Epidermal melanocyte (primary cell): ENCODE measurements at regions not wholly inside any gene's neighbourhood (a gene's known extent, or its start where the extent isn't known, plus 50 kb on each side); places are given as distances from the start of the nearest gene placed in this dataset.

ENCODE experiments used
- DNase-seq: peaks from one replicate; pipeline ENCODE4 v3.0.0; 2011; ENCODE audit warnings: low spot score; ENCODE audit not compliant: insufficient read length

DNA sequence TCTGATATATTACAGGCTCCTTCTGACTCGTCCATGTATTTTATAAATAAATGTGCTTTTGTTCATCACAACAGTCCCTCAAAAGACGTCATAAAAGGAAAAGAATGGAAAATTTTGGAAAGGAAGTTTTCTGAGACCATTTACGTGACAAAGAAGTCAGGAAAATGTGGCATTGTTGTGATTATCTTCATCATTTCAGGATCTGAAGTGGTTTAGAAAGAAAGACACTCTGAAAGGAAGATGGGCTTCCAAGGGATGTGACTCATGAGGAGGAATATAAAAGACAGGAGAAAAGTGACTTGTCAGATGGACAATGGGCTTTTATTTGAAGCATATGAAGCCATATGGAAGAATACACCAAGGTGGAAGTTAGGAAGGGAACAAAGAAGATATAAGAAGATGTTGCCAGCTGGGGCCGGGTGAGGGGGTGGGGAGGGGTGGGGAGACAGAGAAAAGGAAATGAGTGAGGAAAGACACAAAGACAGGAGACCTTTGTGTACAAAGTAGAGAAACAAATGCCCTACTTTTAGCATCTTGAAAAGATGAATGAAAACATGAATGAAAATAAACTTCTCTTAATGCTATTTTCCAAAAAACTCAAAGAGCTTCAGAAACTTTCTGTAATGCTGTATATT, 190.3 kb upstream of the PREP start:
- no peak for DNase-seq

DNA sequence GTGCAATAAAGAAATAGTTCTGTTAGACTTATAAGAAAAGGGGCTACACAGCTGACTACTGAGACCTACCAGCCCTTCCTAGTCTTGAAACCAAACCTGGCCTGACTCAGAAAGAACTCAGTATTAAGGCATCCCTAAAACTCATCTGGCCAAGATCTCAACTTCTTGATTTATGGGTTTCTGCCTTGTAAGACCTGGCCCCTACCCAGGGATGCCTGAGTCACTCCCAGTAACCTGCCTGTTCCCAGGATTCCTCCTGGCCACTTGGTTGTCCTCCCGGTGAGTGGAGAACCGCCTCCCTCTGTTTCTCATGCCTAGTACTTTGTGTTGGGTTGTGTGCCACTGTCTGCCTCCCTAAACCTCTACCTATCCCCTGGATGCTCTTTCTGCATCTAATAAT, 189.4 kb upstream of the PREP start:
- DNase-seq, result no peak

DNA sequence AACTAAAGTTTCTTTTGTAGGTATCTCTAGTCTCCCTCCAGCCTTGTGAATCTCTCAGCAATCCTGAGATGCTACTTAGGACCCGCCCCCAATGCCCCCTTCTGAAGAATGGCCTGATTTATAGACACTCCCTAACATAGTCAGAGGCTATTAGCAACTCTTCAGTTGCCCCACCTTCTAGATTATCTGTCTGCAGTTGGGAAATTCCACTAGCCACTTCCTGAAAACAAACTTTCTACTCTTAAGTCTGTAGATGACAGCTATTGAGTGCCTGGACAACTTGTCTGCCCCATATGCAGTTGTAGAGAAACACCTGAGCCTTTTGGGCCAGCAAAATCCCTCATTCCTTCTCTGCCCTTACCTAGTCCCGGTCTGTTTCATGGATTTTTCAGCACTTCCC, 188.2 kb upstream of the PREP start:
- no peak for DNase-seq

DNA sequence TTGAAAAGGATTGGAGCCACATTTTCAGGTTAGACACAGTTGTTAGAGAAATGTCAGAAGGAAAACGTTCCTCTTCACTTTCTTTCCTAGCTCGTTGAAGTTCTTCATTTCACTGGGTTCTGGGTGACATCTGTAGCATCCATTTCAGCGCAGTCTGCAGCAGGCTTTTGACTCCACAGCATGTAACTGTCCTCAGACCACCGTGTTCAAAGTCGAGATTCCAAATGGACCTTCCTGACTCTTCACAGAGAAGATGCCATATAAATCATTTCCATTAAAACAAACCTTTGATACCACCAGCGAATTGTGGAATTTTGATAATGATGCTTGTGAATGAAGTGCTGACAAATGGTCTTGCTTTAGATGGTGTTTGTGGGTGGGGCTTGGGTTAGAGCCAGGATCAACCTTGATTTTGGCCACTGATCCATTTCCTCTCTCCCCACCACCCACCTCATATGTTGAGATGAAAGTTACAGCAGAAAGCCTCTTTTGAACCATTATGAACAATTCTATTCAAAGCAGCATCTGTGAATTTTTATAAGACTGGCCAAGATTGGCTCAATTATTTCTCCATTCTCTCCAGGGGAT, 185.3 kb upstream of the PREP start:
- no peak for DNase-seq

DNA sequence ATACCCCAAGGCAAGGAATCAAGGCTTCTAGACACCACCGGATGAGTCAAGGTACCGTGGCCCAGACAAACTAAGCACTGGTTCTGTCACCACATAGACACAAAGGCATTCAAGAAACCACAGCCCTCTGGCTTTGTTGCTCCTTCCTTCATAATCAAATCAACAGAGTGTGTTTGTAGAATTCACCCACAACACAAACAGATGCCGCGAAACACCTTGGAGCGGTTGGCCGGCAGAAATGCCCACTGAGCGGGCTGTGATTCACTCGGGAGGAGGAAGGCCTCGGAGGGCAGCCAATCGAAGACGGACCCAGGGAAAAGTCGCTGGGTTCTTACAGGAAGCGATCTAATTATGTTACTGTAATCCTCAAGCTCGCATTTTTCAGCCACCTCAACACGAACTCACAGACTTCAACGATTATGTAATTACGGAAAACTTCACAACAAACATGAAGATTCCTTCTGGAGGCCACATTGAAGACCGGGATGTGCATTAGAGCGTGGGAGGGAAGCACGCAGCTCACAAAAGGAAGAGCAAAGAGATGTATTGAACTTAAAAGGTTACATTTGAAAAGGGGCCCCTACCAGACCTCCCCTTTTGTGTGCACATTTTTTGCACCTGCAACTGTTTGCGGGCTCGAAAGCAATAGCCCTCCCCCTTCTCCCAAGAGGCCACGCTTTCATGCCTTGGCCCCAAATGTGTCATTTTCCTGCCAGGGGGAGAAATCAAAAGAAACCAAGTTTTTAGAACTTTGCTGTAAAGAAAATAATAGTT, 184.7 kb upstream of the PREP start:
- DNase-seq, result no peak

DNA sequence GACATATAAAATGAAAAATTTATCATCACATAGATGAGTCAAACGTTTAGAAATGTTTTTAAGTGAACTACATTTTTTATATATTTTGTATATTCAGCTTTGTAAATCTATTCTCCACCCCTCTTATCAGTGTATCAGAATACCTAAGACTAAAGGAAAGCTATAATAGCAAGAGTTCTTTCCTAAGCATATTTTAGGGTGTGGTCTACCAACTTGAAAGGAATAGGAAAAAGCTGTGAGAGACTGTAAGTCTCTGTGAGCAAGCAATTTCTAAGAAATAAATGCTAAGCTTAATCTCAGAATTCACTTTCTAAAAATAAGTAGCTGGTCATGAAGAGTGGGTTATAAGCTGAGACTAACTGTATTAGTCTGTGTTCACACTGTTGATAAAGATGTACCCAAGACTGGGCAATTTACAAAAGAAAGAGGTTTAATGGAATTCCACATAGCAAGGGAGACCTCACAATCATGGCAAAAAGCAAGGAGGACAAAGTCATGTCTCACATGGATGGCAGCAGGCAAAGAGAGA, 175.4 kb upstream of the PREP start:
- no peak for DNase-seq

DNA sequence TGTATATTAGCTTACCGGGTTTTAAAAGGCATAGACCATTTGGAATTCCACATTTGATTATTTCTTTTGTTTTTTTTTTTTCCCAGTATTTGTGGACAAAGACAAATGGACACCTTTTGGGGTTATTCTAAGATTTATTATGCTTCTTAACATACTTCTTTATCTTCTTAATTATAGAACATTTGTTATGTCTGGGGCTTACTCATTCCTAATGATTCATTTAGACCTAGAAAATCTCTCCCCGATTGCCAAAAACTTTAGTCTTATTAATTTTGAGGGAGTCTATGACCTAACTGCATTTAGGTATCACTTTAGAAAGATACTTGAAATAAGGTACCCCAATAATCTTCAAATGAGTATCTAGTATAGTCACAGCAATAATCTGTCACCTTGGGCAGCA, 170.7 kb upstream of the PREP start:
- no peak for DNase-seq

DNA sequence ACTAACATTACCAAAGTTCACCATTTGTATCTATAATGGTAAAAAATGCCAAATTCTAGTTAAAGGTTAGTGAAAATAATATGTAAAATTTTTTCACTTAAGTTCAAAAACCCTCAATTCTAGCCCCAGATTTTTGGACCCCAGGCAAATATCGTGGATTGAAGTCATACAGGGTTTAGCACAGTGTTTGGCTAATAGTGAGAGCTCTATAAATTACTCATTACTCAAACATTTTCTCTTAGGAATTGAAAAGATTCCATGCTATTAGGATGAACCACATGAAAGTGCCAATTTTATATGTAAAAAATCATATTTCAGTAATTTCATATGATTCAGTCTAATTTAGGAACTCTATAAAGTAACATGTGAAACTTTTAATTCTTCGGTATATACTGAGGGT, 170.3 kb upstream of the PREP start:
- DNase-seq, result no peak

DNA sequence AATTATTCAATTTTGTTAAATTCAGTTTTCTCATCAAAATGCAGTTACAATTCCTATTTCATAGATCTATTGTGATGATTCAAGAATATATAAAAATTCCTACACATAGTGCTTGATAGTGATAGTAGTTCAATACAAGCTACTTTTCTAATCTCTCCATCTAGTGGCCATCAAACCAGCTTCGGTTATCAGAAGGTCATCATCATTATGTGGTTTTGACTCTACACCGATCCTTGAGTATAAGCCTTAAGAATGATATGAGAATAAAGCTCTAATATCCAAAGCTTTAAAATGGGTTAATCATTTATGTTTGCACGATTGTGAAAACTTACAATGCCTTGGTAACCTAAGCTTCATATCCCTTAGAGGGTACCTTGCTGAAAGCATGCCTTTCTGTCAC, 167.5 kb upstream of the PREP start:
- no peak for DNase-seq

DNA sequence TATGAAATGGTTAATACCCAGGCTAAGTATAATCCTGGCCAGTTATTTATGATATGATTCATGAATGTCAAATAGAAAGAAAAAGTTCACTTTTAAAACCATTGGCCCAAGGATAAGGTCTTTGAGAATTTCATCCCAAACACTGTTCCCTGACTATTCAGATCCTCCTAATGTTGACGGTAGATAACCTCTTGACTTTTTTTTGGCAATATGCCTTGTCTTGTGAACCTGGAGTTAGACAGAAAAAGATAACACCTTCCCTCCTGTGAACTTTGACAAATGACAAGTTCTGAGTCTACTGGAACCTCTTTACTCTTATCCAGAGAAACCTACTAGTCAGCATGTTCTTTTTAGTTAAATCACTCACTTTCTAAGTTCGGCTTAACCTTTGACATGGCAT, 166.8 kb upstream of the PREP start:
- no peak for DNase-seq

DNA sequence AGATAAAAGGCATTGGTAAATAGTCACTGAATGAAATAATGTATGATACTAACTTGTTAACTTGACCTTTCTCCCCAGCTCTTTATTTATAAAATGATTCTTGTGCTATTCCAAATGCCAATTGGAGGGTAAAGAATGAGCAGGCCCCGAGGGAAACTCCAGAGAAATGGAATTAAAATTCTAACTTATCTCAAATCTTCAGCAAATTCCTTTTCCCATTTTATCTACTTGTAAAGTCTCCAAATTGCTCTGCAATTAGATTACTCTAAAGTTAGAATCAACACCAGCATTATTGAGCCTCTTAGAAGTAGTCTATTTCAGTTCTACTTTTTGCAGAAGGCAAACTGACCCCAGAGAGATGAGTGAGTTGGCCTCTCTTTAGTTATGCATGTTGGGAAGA, 165.9 kb upstream of the PREP start:
- no peak for DNase-seq

DNA sequence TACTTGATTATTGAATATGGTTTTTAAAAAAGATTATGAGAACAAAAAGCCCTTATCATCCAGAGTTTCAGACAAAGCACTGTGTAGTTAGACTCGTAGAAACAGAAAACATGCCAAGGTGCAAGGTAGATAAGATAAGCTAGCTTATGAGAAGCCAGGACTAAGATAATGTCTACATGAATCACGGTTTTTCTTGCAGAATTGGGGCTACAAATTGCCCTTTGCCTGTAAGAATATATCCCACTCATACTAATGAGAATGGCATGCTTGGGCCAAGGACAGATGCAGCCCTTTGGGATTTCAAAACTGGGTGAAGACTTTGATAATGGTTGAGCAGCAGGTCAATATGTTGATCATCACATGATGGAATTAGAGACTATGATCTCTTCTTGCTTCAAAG, 165.3 kb upstream of the PREP start:
- DNase-seq, result no peak

DNA sequence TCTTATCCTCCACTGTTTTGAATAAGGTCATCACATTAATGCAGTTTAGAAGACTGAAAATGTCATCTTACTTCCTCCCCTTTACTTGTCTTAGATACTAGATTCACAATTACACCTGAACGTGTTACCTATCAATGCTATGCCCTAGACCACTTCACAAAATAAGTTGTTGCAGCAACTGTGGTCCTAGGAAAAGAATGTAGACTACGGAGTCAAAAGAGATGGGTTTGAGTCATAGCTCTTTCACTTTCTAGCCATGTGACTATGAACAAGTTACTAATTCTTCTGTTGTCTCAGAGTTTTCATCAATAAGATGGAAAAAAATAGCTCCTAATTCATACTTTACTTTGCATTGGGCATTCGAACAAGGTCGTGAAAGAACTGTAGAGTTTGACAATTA, 164.3 kb upstream of the PREP start:
- DNase-seq, result no peak

DNA sequence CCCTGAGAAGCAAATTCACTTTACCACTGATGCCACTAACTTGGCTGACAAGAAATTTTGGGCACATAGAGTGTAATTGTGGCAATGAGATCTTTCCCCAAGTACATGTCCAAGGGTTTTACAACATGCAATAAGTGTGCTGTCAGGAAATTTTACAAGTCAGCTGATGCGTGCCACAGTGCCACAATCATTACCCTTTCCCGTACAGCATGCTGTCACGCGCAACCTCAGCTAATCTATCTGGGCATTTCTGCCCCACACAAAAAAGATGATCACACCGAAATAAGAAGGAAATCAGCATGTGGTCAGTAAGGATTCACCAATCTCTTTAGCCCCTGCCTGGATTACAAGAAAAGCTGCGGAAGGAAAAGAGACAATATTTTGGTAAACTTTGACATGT, 163.6 kb upstream of the PREP start:
- DNase-seq, result no peak

DNA sequence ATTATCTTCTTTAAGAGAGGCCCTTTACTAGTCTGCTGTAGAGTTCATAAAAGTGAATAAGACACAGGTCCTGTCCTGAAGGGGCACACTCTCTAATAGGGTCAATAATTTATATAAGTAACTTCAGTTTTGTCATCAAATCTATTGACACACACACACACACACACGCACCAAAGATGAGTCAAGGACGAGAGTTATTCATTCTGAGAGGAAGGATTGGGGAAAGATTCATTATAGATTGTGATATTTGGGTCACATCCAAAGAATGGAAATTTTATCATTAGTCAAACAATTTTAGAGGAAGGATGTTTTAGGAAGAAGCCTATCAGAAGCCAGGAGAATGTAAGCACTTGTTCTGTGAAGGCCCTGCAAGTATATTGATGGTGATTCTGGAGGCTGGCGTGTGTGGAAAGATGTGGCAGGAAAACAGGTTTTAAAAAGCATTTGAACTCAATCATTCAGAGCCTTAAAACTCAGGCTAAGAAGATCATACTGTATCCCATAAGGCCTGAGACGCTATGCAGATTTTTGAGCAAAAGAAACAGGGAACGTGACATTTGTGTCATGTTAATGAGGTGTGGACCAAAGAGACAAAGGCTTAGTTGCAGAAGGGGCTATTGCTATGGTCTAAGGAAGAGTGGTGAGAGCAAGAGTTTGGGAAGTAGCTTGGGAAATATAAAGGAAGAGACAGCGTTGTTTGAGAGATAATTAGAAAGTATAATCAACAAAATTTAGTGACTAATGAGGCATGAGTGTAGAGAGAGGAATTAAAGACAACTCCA, 161.4 kb upstream of the PREP start:
- no peak for DNase-seq

DNA sequence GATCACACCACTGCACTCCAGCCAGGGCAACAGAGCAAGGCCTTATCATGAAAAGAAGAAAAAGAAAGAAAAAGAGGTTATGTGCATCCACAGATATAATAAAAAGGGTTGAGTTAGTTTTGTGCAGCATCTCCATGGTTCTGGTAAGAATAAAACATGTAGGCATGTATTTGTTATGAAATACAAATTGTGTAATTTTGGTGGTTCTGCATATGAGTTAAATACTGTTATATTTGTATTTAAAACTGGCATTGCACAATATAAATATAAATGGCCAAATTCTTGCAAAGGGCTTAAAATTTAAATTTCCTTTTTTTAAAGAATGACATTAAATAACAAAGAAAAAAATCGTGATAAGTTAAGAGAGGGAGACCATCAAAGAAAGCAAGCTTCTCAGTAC, 159.1 kb upstream of the PREP start:
- no peak for DNase-seq

DNA sequence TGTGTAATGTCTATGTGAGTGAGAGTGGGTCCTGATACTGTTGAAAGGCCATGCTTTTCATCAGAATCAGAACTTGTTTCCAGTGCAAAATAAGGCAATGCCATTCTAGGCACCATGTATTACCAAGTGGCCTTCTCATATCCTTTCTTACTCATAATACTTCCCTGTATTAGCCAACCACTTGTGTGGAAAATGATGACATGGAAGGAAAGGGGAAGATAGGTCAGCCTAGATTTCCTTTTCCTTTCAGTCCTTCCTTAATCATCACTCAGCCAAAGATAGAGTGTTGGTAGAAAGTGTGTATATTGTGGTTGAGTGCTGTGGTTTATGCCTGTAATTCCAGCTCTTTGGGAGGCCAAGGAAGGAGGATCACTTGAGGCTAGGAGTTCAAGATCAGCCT, 158.6 kb upstream of the PREP start:
- DNase-seq, result no peak

DNA sequence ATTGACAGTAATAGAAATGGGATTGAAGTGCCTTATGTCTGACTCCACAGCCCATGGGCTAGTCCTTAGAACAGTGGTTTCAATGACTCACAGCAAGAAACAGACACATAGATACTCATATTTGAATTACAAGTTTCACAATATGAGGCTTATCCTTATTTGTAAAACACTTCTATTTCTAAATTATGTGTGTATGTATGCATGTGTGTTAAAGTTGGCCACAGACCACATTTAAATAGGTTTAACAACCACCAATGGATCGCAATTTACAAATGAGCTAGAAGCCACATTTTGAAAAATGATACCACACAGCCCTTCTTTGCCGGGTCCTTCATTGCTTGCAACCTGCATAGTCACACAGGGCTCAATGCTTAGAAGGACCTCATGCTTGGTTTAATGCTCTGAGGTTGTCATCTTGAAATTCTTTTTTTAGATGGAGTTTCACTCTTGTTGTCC, 157.8 kb upstream of the PREP start:
- DNase-seq, result no peak

DNA sequence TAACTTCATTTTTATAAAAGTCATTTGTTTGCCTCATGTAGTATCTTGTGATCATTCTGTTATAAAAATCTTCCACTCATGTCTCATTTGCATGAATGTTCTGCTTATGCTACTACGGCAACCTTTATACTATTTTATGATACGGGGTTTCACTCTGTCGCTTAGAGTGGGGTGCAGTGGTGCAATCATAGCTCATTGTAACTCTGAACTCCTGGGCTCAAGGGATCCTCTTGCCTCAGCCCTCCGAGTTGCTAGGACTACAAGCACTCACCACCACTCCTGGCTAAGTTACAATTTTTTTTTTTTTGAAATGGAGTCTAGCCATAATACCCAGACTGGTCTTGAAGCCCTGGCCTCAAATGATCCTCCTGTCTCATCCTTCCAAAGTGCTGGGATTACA, 154.4 kb upstream of the PREP start:
- no peak for DNase-seq

DNA sequence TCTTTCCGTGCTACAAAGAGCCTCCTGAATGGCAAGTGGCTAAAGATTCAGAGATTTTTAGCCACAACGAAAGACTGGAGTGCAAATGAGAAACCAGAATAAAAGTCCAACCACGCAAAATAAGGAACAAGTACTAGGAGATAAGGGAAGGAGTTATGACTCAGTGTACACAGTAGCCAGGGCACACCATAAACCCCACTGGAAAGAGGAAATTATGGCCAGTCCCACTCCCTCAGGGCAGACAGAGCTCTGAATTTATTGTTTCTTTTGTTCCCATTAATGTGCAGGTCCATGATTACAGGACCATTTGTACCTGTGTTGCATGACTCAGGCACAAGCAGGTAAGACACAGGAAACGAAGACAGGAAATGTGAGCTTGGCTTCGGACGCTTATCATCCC, 150.3 kb upstream of the PREP start:
- DNase-seq, result no peak

DNA sequence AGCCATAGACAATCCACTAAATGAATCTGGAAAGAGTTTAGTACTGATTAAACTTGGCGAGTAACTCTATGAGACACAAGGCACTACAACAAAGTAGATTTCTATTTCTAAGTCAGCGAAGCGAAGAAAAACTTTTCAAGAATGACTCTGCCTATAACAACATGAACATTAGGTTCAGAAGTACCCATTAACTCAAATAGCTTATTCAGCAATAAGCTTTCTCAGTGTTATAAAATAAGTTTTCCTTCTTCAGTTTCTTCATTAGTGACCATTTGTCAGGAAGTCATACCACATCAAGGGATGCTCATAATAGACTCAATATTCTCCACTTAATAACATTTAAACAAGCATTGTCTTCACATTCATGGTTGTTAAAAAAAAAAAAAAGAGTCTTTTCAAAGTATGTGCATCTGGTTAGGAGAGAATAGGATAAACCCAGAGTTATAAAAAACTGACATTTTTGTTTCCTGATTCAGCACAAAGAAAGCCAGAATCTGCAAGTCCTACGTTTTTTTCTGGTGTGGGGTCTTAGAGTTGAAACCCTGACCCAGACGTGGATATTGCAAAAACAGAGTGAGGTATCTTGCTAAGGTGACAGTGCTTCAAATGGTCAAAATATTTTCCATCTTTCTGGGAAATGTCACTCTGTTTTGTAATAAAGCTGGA, 148.2 kb upstream of the PREP start:
- no peak for DNase-seq
